Tibial nerve (tissue), 4 donors: ENCODE measurements at regions not wholly inside any gene's neighbourhood (a gene's known extent, or its start where the extent isn't known, plus 50 kb on each side); places are given as distances from the start of the nearest gene placed in this dataset.

ENCODE experiments used
- DNase-seq, 2 donors: peaks; one replicate each; pipeline ENCODE4 v3.0.0-alpha.2; 2019; ENCODE audit warnings: low spot score in 2 of 2
- H3K27ac ChIP-seq, 4 donors: fragments of 200-600 bp; sonication (generic) in 3 of 4; one replicate each; pipeline ENCODE4 v1.5.1; 2017 to 2019; ENCODE audit warnings: mild to moderate bottlenecking in 1 of 4
- H3K27me3 ChIP-seq, 2 donors: fragments of 200-600 bp; sonication (generic) in 1 of 2; one replicate each; pipeline versions ENCODE4 v1.5.1 to v1.6.0; 2017 to 2019
- H3K36me3 ChIP-seq, 3 donors: fragments of 200-600 bp; sonication (generic); one replicate each; pipeline ENCODE4 v1.5.1; 2018 to 2019
- H3K4me1 ChIP-seq, 4 donors: fragments of 200-600 bp; sonication (generic) in 3 of 4; one replicate each; pipeline ENCODE4 v1.5.1; 2017 to 2019
- H3K4me3 ChIP-seq, 4 donors: fragments of 200-600 bp; sonication (generic) in 3 of 4; one replicate each; pipeline ENCODE4 v1.5.1; 2017 to 2019; ENCODE audit warnings: mild to moderate bottlenecking in 1 of 4, moderate library complexity in 1 of 4
- H3K9me3 ChIP-seq, 4 donors: fragments of 200-600 bp; sonication (generic) in 3 of 4; one replicate each; pipeline ENCODE4 v1.5.1; 2017 to 2019
- EP300 ChIP-seq, 2 donors: sonication (generic); formaldehyde crosslinking; IDR thresholded peaks; one replicate each; pipeline ENCODE4 v1.6.1; 2017; ENCODE audit warnings: antibody characterized with exemption in 2 of 2, mild to moderate bottlenecking in 1 of 2
- POLR2A ChIP-seq, 2 donors: fragments of 450-650 bp; IDR thresholded peaks; one replicate each; pipeline ENCODE4 v1.6.1; 2017; ENCODE audit warnings: antibody characterized with exemption in 2 of 2, mild to moderate bottlenecking in 2 of 2, moderate library complexity in 2 of 2
- WGBS, 2 donors: methylation state at CpG; one replicate each; pipeline ENCODE4 v1.1.5; 2018; 5-methylcytosine and 5-hydroxymethylcytosine counted together
- TF ChIP-seq, protein P1 (sequence below), 5 experiments: fragments of 200-600 bp in 3 of 5; fragments of 450-650 bp in 2 of 5; sonication (generic) in 3 of 5; IDR thresholded peaks; one replicate each; pipeline ENCODE4 v1.5.1; 2016 to 2019; ENCODE audit warnings: antibody characterized with exemption in 5 of 5, mild to moderate bottlenecking in 3 of 5, moderate library complexity in 2 of 5

DNA sequence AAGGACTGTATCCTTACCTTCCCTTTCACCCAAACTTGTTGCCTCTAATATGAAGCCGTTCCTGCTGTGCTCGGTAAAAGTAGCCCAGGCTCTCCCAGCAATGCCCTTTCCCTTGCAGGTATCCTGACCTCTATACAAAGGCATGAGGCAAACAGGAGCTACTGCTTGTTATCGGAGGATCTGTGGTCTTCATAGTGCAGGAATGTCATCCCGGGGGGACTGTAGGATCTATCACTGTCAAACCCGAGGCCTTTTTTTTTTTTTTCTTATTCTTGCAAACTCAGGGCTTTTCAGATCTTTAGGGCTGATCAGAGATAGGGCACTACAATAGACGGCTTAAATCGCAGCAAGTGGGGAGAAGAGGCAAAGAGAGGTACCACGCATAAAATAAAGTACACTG lies 1206.6 kb downstream of the TYW1 start:
- H3K9me3 ChIP-seq, result peaks cover 0 to 7% (median 0%) of the 10 kb centered on the region in 4 donors
- TF ChIP-seq POLR2A (IDR thresholded peaks at IDR 0.05) (no peak), EP300 (IDR thresholded peaks at IDR 0.05) (no peak)
- TF ChIP-seq, protein P1, sequence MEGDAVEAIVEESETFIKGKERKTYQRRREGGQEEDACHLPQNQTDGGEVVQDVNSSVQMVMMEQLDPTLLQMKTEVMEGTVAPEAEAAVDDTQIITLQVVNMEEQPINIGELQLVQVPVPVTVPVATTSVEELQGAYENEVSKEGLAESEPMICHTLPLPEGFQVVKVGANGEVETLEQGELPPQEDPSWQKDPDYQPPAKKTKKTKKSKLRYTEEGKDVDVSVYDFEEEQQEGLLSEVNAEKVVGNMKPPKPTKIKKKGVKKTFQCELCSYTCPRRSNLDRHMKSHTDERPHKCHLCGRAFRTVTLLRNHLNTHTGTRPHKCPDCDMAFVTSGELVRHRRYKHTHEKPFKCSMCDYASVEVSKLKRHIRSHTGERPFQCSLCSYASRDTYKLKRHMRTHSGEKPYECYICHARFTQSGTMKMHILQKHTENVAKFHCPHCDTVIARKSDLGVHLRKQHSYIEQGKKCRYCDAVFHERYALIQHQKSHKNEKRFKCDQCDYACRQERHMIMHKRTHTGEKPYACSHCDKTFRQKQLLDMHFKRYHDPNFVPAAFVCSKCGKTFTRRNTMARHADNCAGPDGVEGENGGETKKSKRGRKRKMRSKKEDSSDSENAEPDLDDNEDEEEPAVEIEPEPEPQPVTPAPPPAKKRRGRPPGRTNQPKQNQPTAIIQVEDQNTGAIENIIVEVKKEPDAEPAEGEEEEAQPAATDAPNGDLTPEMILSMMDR (IDR thresholded peaks at IDR 0.05), result no peak
- H3K36me3 ChIP-seq, result no peaks in the 10 kb centered on the region
- 57 to 69% methylated on average over 8 of the region's 8 CpGs for WGBS, 2 donors
- no peaks in the 10 kb centered on the region for H3K27me3 ChIP-seq
- no peak overlapping the region for H3K27ac ChIP-seq
- no peaks in the 10 kb centered on the region for H3K4me1 ChIP-seq
- no peak for DNase-seq
- no peak overlapping the region for H3K4me3 ChIP-seq

DNA sequence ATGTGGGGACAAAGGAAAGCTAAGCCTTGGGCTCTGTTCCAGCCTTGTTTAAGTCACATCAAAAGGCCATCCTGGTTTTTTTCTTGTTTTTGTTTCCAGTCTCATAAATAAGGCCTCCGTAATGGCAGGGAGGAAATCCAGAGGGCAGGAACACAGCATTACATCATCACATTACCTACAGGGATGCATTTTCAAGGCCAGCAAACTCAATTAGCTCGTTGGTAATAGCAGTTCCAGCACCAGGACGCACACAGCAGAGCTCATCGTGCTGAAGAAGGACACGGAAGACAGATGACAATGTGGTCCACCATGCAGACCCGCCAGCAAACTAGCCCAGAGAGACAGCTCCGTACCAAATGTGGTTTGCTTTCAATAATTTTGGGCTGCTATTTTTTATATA lies 1209.2 kb downstream of the TYW1 start:
- 66 to 68% methylated on average over 7 of the region's 7 CpGs for WGBS, 2 donors
- TF ChIP-seq POLR2A (IDR thresholded peaks at IDR 0.05), result no peak
- no peak for TF ChIP-seq EP300 (IDR thresholded peaks at IDR 0.05)
- TF ChIP-seq, protein P1 (IDR thresholded peaks at IDR 0.05), result no peak
- DNase-seq, result no peak
- H3K4me3 ChIP-seq, result no peak overlapping the region
- H3K27ac ChIP-seq, result no peak overlapping the region
- no peaks in the 10 kb centered on the region for H3K27me3 ChIP-seq
- H3K4me1 ChIP-seq, result no peaks in the 10 kb centered on the region
- H3K9me3 ChIP-seq, result peaks cover 0 to 7% (median 0%) of the 10 kb centered on the region in 4 donors
- H3K36me3 ChIP-seq, result no peaks in the 10 kb centered on the region

DNA sequence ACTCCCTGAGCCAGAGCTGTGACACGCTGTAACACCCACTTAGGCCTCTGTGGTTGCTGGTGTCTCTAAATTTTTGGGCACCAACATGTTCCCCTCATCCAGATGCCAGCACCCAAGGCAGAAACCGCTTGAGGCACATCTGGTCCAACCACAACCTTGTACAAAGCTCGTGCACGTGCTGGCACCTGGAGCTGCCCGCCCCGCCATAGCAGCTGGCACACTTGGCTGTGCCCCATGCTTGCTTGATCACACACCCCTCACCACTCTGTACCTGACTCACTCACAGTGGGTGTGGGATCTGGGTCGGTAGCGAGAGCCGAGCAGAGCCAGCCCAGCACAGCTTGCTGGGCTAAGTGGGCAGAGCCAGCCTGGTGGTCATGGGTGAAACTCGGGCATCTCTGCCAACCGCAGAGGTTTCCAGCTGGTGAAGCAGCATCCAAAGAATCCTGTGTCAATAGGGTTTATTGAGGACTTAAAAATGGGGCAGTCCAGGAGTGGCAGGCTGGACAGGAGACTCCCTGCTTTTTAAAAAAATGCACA lies 1210.4 kb downstream of the TYW1 start:
- no peaks in the 10 kb centered on the region for H3K36me3 ChIP-seq
- 98 to 99% methylated on average over 11 of the region's 11 CpGs for WGBS, 2 donors
- no peaks in the 10 kb centered on the region for H3K4me1 ChIP-seq
- TF ChIP-seq EP300 (IDR thresholded peaks at IDR 0.05), result no peak
- no peak for TF ChIP-seq POLR2A (IDR thresholded peaks at IDR 0.05)
- TF ChIP-seq, protein P1 (IDR thresholded peaks at IDR 0.05), result no peak
- H3K27me3 ChIP-seq, result no peaks in the 10 kb centered on the region
- H3K9me3 ChIP-seq, result peaks cover 0 to 7% (median 0%) of the 10 kb centered on the region in 4 donors
- no peak overlapping the region for H3K4me3 ChIP-seq
- H3K27ac ChIP-seq, result no peak overlapping the region
- no peak for DNase-seq

DNA sequence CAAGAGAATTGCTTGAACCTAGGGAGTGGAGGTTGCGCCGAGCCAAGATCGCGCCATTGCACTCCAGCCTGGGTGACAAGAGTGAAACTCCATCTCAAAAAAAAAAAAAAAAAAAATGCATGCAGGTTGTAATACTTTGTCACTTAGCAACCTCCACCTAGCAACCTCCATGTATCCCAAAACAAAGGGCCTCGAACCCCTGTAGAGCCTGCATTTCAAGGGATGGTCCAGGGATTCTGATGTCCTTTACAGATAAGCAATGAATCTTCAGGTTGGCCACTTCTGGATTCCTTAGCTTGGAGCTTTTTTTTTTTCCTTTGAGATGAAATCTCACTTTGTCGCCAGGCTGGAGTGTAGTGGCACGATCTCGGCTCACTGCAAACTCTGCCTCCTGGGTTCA lies 1211.0 kb downstream of the TYW1 start:
- Histone ChIP-seq H3K4me3 (no peak overlapping the region), H3K27me3 (no peaks in the 10 kb centered on the region), H3K36me3 (no peaks in the 10 kb centered on the region), H3K27ac (no peak overlapping the region), H3K9me3 (peaks cover 0 to 7% (median 0%) of the 10 kb centered on the region in 4 donors), H3K4me1 (no peaks in the 10 kb centered on the region)
- WGBS, 2 donors, result 98 to 99% methylated on average over 8 of the region's 8 CpGs
- TF ChIP-seq EP300 (IDR thresholded peaks at IDR 0.05), result no peak
- no peak for TF ChIP-seq POLR2A (IDR thresholded peaks at IDR 0.05)
- TF ChIP-seq, protein P1 (IDR thresholded peaks at IDR 0.05), result no peak
- DNase-seq, result no peak

DNA sequence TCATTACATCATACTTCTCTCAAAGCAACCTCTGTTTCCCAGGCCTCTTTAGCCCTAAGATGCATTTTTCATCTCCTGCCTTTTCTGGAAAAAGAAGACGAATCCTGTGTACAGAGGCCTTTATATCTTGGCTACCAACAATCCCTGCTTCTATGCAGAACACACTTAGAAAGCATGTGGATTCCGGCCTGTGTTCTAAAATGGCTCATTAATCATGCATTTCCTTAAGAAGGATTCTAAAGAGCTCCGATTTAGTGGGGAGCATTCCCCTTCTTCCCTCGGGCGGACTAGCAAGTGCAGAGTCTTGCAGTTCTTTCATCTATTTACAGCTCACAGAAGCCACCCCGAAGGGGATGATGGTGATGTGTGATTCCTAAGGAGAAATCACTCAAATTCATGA lies 1212.9 kb downstream of the TYW1 start:
- 46 to 48% methylated on average over 6 of the region's 6 CpGs for WGBS, 2 donors
- no peaks in the 10 kb centered on the region for H3K36me3 ChIP-seq
- no peak overlapping the region for H3K27ac ChIP-seq
- peaks cover 0 to 7% (median 0%) of the 10 kb centered on the region in 4 donors for H3K9me3 ChIP-seq
- TF ChIP-seq, protein P1 (IDR thresholded peaks at IDR 0.05), result no peak
- TF ChIP-seq POLR2A (IDR thresholded peaks at IDR 0.05) (no peak), EP300 (IDR thresholded peaks at IDR 0.05) (no peak)
- no peak for DNase-seq
- H3K4me1 ChIP-seq, result no peaks in the 10 kb centered on the region
- no peak overlapping the region for H3K4me3 ChIP-seq
- no peaks in the 10 kb centered on the region for H3K27me3 ChIP-seq
